MM.1S (cell line): ENCODE measurements at regions not wholly inside any gene's neighbourhood (a gene's known extent, or its start where the extent isn't known, plus 50 kb on each side); places are given as distances from the start of the nearest gene placed in this dataset.
A peak's percentile ranks its signal among the peaks of the same experiment; 100 is the strongest.

Experiments used
- DNase-seq: peaks from one replicate; pipeline ENCODE4 v3.0.0-alpha.2; 2015
- H2AFZ ChIP-seq: fragments of 300-600 bp; sonication (generic); 2 replicates; pipeline ENCODE4 v1.6.0; 2016; ENCODE audit warnings: antibody characterized with exemption, low read length
- H3F3A ChIP-seq: fragments of 300-600 bp; sonication (generic); 2 replicates; pipeline ENCODE4 v1.6.1; 2016; ENCODE audit warnings: mild to moderate bottlenecking, antibody characterized with exemption, low read length, moderate library complexity, mixed read lengths; ENCODE audit not compliant: insufficient read depth
- H3K27ac ChIP-seq: fragments of 300-600 bp; sonication (generic); 2 replicates; pipeline ENCODE4 v1.5.1; 2016; ENCODE audit warnings: mild to moderate bottlenecking, low read length
- H3K27me3 ChIP-seq: fragments of 300-600 bp; sonication (generic); replicated peaks from 2 replicates; pipeline ENCODE4 v1.6.0; 2016; ENCODE audit warnings: low read length; ENCODE audit not compliant: insufficient read depth
- H3K36me3 ChIP-seq: fragments of 300-600 bp; sonication (generic); replicated peaks from 2 replicates; pipeline ENCODE4 v1.6.1; 2016; ENCODE audit warnings: mild to moderate bottlenecking, low read length, mixed read lengths; ENCODE audit not compliant: insufficient read depth
- H3K4me1 ChIP-seq: fragments of 300-600 bp; sonication (generic); 2 replicates; pipeline ENCODE4 v1.6.1; 2016; ENCODE audit warnings: low read length, mixed read lengths
- H3K4me2 ChIP-seq: fragments of 300-600 bp; sonication (generic); 2 replicates; pipeline ENCODE4 v1.6.0; 2016; ENCODE audit warnings: low read depth, low read length
- H3K4me3 ChIP-seq: fragments of 300-600 bp; sonication (generic); 2 replicates; pipeline ENCODE4 v1.5.1; 2016; ENCODE audit warnings: low read length, mixed read lengths
- H3K79me2 ChIP-seq: fragments of 300-600 bp; sonication (generic); 2 replicates; pipeline ENCODE4 v1.6.1; 2016; ENCODE audit warnings: mixed run types, low read length, mixed read lengths
- H3K9ac ChIP-seq: fragments of 300-600 bp; sonication (generic); 2 replicates; pipeline ENCODE4 v1.6.1; 2016; ENCODE audit warnings: low read length, mixed read lengths
- H3K9me2 ChIP-seq: fragments of 300-600 bp; sonication (generic); replicated peaks from 2 replicates; pipeline ENCODE4 v1.6.1; 2016; ENCODE audit warnings: mild to moderate bottlenecking, low read length, mixed read lengths; ENCODE audit not compliant: insufficient read depth
- H3K9me3 ChIP-seq: fragments of 300-600 bp; sonication (generic); replicated peaks from 2 replicates; pipeline ENCODE4 v1.6.1; 2016; ENCODE audit warnings: mild to moderate bottlenecking, low read length, mixed read lengths; ENCODE audit not compliant: insufficient read depth
- H4K20me1 ChIP-seq: fragments of 300-600 bp; sonication (generic); 2 replicates; pipeline ENCODE4 v1.6.1; 2016; ENCODE audit warnings: mild to moderate bottlenecking, low read length, moderate library complexity, mixed read lengths; ENCODE audit not compliant: insufficient read depth
- CTCF ChIP-seq: fragments of 300-600 bp; sonication (generic); IDR thresholded peaks from 2 replicates; pipeline ENCODE4 v1.5.1; 2016; ENCODE audit warnings: antibody characterized with exemption, low read length, mixed read lengths
- EZH2 ChIP-seq: fragments of 300-600 bp; sonication (generic); optimal IDR thresholded peaks from 2 replicates; pipeline ENCODE3; 2017; ENCODE audit warnings: low read depth, mild to moderate bottlenecking, antibody characterized with exemption, low read length, mixed read lengths
- EZH2phosphoT487 ChIP-seq: fragments of 300-600 bp; sonication (generic); IDR thresholded peaks from 2 replicates; pipeline ENCODE4 v1.6.1; 2018; ENCODE audit warnings: antibody characterized with exemption, low read length

GRCh38 chr2:16015210-16015902 lies 75.0 kb downstream of the MYCN start:
- Histone ChIP-seq H3K27me3 (no peaks in the 10 kb centered on the region), H3F3A (peaks cover 6% of the 10 kb centered on the region; the same call in 1 of the 2 replicates), H2AFZ (no peak overlapping the region), H3K36me3 (no peaks in the 10 kb centered on the region), H3K27ac (no peak overlapping the region), H3K9ac (no peak overlapping the region), H3K4me1 (peaks cover 8% of the 10 kb centered on the region; the same call in 1 of the 2 replicates), H3K79me2 (no peaks in the 10 kb centered on the region), H4K20me1 (no peaks in the 10 kb centered on the region), H3K4me2 (no peak overlapping the region), H3K4me3 (no peak overlapping the region), H3K9me3 (no peaks in the 10 kb centered on the region), H3K9me2 (no peaks in the 10 kb centered on the region)
- TF ChIP-seq EZH2phosphoT487 = no peak
- DNase-seq = no peak

DNA sequence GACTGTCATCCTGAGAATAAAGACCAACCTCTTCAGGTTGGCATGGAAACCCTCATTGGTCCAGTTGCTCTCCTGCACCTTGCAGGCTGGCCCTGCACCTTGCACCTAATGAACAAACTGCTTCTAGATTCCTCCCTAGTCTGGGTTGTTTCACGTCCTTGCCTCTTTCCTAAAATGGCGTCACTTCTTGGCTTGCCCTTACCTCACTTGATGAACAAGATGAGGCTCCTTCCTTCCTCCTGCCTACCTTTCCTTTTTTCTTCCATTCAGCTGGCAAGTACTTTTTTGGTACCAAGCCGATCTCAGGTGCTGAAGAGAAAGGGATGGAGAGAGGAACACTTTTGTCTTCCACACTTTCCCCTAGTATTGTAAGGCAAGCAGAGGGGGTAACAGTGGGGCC lies 74.5 kb downstream of the MYCN start:
- Histone ChIP-seq H3K4me3 (no peak overlapping the region), H3K79me2 (no peaks in the 10 kb centered on the region), H3K27me3 (no peaks in the 10 kb centered on the region), H3F3A (peaks cover 6% of the 10 kb centered on the region; the same call in 1 of the 2 replicates), H4K20me1 (no peaks in the 10 kb centered on the region), H3K36me3 (no peaks in the 10 kb centered on the region), H2AFZ (no peak overlapping the region), H3K4me2 (no peak overlapping the region), H3K4me1 (peaks cover 8% of the 10 kb centered on the region; the same call in 1 of the 2 replicates), H3K9ac (no peak overlapping the region), H3K27ac (no peak overlapping the region), H3K9me3 (no peaks in the 10 kb centered on the region), H3K9me2 (no peaks in the 10 kb centered on the region)
- TF ChIP-seq EZH2 (no peak), EZH2phosphoT487 (no peak), CTCF (no peak)
- no peak for DNase-seq

GRCh38 chr2:16014041-16014787 lies 73.9 kb downstream of the MYCN start:
- DNase-seq = peak; percentile 45
- Histone ChIP-seq H3K4me3 (peak overlapping the region; percentile 26), H4K20me1 (no peaks in the 10 kb centered on the region), H3K9ac (peak overlapping the region; percentile 31; the same call in 1 of the 2 replicates), H3K4me2 (peak overlapping the region; percentile 70), H3K9me2 (no peaks in the 10 kb centered on the region), H3K4me1 (peaks cover 8% of the 10 kb centered on the region; the same call in 1 of the 2 replicates), H3F3A (peaks cover 6% of the 10 kb centered on the region; the same call in 1 of the 2 replicates), H3K9me3 (no peaks in the 10 kb centered on the region), H2AFZ (peak overlapping the region; percentile 40), H3K79me2 (no peaks in the 10 kb centered on the region), H3K27me3 (no peaks in the 10 kb centered on the region), H3K36me3 (no peaks in the 10 kb centered on the region), H3K27ac (peak overlapping the region; percentile 63; the same call in 1 of the 2 replicates)
- no peak for TF ChIP-seq EZH2
- TF ChIP-seq EZH2phosphoT487 = no peak
- TF ChIP-seq CTCF = no peak
